B cell (primary cell): ENCODE measurements at regions not wholly inside any gene's neighbourhood (a gene's known extent, or its start where the extent isn't known, plus 50 kb on each side); places are given as distances from the start of the nearest gene placed in this dataset.

Source experiments
- CTCF ChIP-seq: fragments of 200-600 bp; IDR thresholded peaks from one replicate; pipeline ENCODE4 v1.8.0; 2022; ENCODE audit warnings: antibody characterized with exemption, mild to moderate bottlenecking
- EZH2 ChIP-seq: IDR thresholded peaks from 2 replicates; pipeline ENCODE4 v1.6.1; 2012; ENCODE audit warnings: borderline replicate concordance, low read depth, mild to moderate bottlenecking, moderate library complexity, low read length; ENCODE audit not compliant: insufficient read depth, poor library complexity, severe bottlenecking

- no peak for TF ChIP-seq EZH2
- no peak for TF ChIP-seq CTCF
These were observed 555.2 kb upstream of the MIR17HG start for GRCh38 chr13:90792335-90792734.
